HG03175 (cell line): ENCODE measurements at regions not wholly inside any gene's neighbourhood (a gene's known extent, or its start where the extent isn't known, plus 50 kb on each side); places are given as distances from the start of the nearest gene placed in this dataset.

Experiments used
- ATAC-seq: cut with Tn5 transposase; IDR thresholded peaks from one replicate; pipeline ENCODE4 v1.9.1; 2021; ENCODE audit warnings: mild to moderate bottlenecking, moderate library complexity; ENCODE audit not compliant: unreplicated experiment

DNA sequence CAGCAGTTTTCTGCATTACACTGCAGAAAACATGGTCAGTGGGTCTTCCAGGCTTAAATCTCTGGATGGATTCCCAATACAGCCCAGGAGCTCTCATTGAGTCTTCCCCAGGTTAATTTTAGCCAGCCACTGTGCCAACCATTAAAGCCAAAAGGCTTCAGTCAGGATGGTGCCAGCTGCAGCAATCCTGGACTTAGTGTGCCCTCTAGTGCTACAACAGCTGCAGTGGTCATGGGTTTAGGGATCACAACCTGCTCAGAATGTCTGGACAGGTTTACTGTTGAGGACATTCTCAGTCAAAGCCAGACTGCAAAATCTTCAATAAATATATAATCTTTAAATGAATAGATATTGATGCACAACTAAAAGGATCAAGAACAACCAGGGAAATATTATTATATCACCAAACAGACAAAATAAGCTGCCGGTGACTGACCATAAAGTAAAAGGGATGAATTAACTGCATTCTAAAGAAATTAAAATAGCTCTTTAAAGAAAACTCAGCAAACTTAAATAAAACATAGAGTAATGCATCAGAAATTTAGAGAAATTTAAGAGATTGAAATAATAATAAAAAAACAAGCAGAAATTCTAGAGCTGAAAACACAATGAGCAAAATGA, 639.9 kb downstream of the SPOCK3 start:
- peak; percentile 49 for ATAC-seq

DNA sequence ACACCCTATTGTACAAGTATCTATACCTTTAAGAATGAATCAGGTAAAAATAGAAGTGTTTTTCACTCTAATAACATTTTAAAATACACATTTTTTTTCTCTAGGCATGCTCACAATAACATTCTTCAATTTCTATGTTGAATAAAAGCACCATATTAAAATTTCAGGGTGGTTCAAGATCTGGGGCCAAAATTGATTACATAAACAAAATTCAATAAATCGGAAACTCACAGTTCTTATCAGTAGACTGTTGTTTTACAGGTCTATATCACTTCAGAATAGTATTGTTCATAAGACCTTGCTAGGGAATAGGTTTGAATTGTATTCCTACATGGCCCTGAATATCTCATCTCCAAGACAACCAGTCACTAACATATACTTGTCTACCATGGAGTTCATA, 634.0 kb downstream of the SPOCK3 start:
- no peak for ATAC-seq

DNA sequence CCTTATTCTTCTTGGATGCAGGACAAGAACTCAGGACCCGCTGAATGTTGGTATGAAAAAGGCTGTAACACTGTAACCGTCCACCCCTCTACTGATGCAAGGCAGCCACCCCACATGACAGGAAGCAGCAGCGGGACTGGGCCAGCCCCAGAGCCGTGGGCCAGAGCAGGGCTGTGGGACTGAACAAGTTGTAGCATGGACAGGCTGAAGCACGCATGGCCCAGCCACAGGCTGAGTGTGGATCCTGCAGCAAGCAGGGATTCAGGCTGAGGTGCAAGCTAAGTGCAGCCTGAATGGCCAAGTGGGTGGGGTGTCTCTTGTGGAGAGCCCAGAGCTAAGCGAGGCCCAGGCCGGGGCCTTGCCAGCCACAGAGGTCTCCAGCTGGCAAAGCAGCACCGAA, 632.2 kb downstream of the SPOCK3 start:
- ATAC-seq: no peak

DNA sequence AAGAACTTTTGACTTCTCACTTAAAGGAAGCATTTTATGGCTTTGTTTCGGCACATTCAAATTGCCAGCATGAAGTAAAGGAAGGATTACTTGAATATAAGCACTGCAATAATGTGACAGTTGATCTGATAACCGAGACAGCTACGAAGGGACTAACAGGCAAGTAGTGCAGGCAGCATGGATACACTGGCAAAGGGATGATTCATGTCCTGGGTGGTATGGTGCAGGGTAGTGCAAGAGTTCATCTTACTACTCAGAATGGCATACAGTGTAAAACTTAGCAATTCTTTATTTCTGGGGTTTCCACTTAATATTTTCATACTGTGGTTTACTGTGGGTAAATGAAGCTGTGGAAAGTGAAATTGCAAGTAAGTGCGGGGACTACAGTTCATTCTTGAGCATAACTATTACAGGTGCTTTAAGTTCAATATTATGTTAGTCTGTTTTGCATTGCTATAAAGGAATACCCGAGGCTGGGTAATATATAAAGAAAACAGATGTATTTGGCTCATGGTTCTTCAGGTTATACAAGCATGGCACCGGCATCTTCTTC, 611.8 kb downstream of the SPOCK3 start:
- ATAC-seq: no peak

DNA sequence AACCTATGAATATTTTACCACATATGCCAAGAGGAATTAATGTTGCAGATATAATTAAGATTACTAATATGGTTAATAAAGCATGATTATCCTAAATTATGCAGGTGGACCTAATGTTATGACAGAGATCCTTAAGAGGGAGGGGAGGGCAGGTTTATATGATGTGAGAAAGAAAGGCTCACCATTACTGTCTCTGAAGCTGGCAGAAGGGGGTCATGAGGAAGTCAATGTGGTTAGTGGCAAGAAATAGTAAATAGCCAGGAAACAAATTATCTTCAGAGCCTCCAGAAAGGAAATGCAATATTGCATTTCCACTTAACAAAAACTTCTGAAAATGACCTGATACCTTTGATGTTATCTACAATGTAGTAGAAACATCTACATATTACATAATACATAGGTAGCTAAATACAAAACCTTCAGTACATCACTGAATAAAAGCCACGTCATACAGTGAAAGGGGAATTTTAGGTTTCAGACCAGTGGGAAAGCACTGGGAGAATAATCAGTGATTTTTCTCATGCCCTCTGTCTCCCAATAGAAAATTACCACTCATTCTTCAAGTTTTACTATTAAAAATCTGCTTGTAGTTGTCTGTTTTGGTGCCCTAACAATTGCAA, 609.2 kb downstream of the SPOCK3 start:
- no peak for ATAC-seq

DNA sequence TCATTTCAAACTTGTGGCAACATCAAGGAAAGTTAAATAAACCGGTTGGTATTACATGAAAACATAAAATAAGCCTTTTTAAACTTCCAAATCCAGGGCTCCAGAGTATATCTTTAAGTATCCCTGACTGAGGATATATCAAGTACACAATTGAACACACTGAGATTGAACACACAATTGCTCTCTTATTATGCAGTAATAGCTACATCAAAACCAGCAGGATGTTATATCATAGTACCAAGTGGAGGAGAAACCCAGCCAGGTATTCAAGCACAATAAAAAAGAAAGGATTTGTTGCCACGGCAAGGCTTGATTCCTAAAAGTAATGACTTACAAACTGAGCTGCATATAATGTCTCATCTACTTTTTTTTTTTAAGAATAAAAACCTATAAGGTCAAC, 605.8 kb downstream of the SPOCK3 start:
- no peak for ATAC-seq

DNA sequence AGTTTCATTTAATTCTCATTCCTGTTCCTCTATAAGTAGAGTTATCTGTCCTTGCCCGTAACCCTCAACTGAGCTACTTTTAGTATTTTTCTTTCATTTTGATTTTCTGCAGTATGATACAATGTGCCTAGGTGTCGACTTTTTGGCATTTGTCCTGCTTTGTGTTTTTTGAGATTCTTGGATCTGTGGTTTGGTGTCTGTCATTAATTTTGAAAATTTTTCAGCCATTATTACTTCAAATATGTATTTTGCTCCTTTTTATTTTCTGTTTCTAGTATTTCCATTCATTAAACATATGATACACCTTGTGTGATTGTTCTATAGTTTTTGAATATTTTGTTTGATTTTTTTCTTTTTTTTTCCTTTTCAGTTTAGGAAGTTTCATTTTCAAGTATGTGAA, 598.9 kb downstream of the SPOCK3 start:
- ATAC-seq: no peak

DNA sequence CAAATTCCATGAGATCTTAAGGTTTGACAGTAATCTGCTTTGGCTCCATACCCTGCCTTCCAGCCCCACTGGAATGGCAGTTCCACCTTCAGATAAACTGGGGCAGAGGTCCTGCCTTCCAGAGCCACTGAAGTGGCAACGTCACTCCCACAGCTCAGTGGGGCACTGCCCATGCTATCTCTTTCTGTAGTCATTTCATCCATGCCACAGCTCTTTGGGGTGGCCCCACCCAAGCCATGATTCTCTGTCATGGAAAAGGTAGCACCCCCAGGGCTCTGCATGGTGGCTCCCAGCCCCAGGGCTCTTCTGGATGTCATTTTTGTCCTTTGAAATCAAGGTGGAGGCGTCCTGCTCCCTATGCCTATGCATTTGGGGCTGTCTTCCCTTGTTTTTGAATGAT, 596.5 kb downstream of the SPOCK3 start:
- ATAC-seq: no peak

DNA sequence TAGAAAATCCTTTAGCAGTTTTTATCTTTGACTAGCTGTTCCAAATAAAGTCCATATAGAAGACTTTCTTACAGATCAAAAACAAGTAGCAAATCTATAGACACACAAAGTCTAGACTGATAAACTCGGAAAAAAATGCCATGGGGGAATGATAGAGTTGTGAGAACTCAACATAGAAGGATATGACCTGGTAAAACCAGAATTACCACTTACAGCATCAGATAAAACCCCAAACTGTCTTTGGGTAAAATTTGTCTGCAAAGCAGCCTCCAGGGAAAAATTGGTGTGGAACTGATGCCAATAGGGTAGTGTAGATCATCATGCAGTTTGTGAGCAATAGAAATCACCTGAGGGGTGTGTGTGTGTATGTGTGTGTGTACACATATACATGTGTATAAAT, 579.1 kb downstream of the SPOCK3 start:
- no peak for ATAC-seq

DNA sequence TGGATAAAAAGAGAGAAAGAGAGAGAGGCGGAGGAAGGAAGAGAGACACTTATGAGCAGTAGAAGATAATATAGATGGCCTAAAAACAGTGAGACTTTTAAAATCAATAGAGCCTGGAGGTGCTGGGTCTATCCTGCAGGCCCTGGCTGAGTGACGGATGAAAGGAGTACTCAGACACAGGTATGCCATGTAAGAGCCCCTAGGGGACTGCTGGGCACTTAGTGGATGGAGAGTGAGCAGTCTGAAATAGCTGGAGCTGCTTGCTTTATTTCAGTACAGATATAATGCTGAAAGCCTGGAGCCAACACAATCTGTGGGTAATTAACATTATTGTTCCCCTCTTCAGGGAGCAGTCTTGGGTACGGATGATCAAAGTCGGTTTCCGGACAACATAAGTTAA, 578.6 kb downstream of the SPOCK3 start:
- no peak for ATAC-seq

DNA sequence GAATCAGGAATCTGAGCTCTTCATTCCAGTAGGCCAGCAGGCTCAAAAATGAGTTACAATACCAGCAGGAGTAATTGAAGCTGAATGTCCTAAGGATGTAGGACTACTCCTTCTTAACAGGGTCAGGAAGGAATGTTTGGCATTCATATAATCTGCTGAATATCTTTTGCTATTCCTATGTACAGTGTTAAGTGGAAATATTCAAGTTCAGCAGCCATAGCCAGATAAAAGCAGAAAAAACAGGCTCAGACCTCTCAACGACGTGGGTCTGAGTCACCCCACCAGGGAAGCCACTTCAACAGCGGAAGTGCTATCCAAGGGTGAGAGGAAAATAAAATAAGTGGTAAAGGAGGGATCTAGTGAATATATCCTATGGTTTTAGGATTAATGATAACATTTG, 577.0 kb downstream of the SPOCK3 start:
- no peak for ATAC-seq

DNA sequence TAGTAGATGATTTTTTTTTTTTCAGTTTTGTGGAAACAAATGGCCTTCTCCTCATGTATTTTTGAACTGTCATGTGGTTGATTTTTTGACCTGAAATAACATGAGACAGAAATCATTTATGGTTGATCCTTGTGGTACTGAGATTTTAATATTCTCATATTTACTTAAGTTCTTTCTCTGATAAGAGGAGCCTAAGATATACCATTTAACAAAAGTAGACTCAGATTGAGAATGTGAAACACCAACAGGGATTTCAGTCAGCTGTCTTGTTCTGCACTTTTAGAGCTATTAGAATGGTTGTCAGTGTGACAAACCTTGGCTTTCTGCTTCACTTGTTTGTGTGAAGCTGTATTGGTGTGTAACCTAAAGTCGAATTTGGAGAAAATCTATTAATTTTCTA, 575.7 kb downstream of the SPOCK3 start:
- no peak for ATAC-seq

DNA sequence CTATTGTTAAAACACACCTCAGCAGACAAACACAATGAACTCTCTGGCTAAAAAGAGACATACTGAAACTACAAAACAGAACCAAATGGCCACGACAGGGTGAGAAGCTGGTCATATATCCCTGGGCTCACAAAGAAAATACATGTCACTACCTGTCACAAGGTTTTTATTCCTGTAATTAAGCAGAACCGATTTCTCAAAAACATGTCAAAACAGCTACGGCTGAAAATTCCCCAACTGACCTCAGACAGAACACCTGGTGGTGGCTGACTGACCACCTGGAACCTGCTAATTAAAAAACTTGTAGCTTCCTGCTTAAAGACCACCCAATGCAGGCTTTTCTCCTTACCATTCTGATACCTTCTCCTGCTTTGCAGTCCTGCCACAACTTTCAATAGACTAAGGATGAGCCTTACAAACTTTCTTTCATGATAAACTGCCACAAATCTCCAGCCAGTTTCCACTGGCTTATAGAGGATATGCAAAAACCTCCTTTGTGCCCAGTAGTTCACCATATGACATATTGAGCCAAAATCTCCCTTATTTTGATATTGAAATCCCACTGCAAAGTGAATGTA, 571.9 kb downstream of the SPOCK3 start:
- peak; percentile 95 for ATAC-seq

DNA sequence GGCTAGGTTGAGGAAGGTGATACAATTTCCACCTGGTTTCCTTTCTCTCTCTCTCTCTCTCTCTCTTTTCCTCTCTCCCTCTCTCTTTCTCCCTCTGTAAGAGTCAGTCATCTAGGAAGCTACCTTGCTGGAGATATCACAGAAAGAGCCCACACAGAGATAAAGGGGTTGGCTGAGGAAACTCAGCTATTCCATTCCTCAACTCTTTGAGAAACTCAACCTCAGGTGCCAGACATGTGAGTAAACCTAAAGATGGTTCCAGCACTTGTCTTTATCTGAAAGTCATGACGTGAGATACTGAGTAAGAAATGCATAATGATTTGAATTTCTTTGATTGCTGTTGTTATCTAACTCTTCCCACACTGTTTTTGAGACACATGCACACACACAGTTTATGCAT, 564.0 kb downstream of the SPOCK3 start:
- ATAC-seq: no peak

DNA sequence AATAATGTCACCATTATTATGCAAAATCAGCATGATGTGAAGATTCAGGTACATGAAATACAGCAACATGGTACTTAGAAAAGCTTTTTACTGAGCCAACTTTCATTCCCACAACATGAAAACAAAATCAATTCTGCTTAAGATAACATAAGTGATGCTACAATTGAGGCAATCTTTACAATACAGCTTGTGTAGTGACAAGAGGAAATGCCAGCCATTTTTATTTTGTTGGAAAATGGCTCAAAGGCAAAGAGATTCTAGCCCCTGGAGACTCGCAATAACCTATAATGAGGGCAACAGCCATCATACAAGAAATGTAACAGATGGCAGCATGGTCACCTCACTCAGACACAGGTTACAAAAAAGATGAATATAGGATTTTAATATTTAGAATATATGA, 560.4 kb downstream of the SPOCK3 start:
- no peak for ATAC-seq

DNA sequence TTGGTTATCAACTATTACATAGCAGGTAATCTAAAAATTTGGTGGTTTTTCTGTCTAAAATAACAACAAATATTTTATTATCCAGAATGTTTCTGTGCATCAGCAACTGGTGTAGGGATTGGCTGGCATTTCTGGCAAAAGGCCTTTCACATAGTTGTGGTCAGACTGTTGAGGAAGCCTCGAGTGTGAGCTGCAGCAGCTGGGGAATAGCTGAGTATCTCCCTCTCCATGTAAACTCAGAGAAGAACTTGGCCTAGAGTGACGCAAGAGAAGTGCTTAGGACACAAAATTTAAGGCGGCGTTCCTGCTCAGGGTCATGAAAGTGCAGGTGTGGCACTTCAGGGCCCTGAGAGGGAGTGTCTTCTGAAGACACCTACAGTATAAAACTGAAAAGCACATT, 558.9 kb downstream of the SPOCK3 start:
- no peak for ATAC-seq

DNA sequence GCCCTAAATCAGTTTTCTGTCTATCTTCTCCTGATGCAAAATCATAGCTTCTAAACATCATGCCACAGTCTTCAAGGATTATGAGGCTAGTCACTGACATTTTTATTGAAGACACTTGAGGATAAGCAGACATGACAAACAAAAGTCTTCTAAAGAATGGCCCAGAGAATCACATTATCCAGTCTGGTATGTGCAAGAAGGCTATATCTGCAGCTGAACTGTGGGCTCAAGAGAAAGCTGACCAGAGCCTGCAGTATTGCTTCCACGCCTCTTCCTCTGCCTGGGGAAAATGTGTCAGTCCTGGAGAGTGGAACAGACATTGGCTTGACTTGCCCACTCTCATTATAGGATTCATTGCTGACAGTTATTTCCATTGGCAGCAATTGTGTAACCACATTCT, 553.5 kb downstream of the SPOCK3 start:
- ATAC-seq: no peak

DNA sequence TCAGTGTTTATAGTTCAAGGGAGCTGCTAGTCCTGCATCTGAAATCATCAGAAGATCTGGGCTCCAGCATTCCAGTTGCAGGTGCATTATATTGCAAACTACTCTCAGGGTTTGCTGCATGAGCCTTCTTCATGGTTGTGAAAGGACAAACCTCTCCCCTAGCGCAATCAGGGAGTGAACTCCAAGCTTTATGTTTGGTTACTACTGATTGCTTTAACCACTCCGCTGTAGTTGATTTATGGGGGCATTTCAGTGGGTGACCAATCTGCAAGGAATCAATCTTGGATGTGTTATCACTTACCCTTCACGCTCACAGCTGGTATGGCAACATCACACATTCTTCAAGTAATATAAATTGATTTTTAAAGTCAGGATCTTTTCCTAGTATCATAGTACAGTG, 552.1 kb downstream of the SPOCK3 start:
- no peak for ATAC-seq
